Smooth muscle cell (in vitro differentiated cells): ENCODE measurements at regions not wholly inside any gene's neighbourhood (a gene's known extent, or its start where the extent isn't known, plus 50 kb on each side); places are given as distances from the start of the nearest gene placed in this dataset.
"Not testable (repeated sequence)": the region's sequence is repeated elsewhere in the genome, so short reads cannot be mapped to it uniquely, and the experiment has no call there.

ENCODE experiments used
- DNase-seq: peaks from one replicate; lab custom pipeline; 2025; ENCODE audit not compliant: unreplicated experiment; lab: John Stamatoyannopoulos, UW
- H2AFZ ChIP-seq: fragments of 200-600 bp; sonication (generic); 2 replicates; pipeline ENCODE4 v1.6.0; 2016; ENCODE audit warnings: antibody characterized with exemption, low read depth, mild to moderate bottlenecking
- H3F3A ChIP-seq: fragments of 200-600 bp; sonication (generic); 2 replicates; pipeline ENCODE4 v1.6.0; 2017; ENCODE audit warnings: antibody characterized with exemption, low read depth
- H3K27ac ChIP-seq: fragments of 200-600 bp; sonication (generic); 2 replicates; pipeline ENCODE4 v1.5.1; 2016; ENCODE audit warnings: low read depth, mild to moderate bottlenecking
- H3K27me3 ChIP-seq: fragments of 200-600 bp; sonication (generic); 2 replicates; pipeline ENCODE4 v1.6.1; 2016; ENCODE audit warnings: low read depth, mild to moderate bottlenecking
- H3K36me3 ChIP-seq: fragments of 200-600 bp; sonication (generic); 2 replicates; pipeline ENCODE4 v1.5.1; 2016; ENCODE audit warnings: low read depth
- H3K4me1 ChIP-seq: fragments of 200-600 bp; sonication (generic); 2 replicates; pipeline ENCODE4 v1.5.1; 2016; ENCODE audit warnings: low read depth
- H3K4me2 ChIP-seq: fragments of 200-600 bp; sonication (generic); 2 replicates; pipeline ENCODE4 v1.6.0; 2016; ENCODE audit warnings: mild to moderate bottlenecking
- H3K4me3 ChIP-seq: fragments of 200-600 bp; sonication (generic); 2 replicates; pipeline ENCODE4 v1.5.1; 2016; ENCODE audit warnings: mild to moderate bottlenecking
- H3K79me2 ChIP-seq: fragments of 200-600 bp; sonication (generic); 2 replicates; pipeline ENCODE4 v1.6.0; 2016; ENCODE audit warnings: low read depth, mild to moderate bottlenecking
- H3K9ac ChIP-seq: fragments of 200-600 bp; sonication (generic); 2 replicates; pipeline ENCODE4 v1.6.0; 2016; ENCODE audit warnings: low read depth
- H3K9me3 ChIP-seq: fragments of 200-600 bp; sonication (generic); replicated peaks from 2 replicates; pipeline ENCODE4 v1.5.1; 2016; ENCODE audit warnings: low read depth
- H4K20me1 ChIP-seq: fragments of 200-600 bp; sonication (generic); 2 replicates; pipeline ENCODE4 v1.6.0; 2016; ENCODE audit warnings: low read depth
- WGBS: methylation state at CpG from one replicate; pipeline ENCODE4 v1.1.7; 2016; ENCODE audit warnings: low lambda C conversion rate; 5-methylcytosine and 5-hydroxymethylcytosine counted together
- TF ChIP-seq, protein P1 (sequence below): fragments of 200-600 bp; sonication (generic); IDR thresholded peaks from 2 replicates; pipeline ENCODE4 v1.5.1; 2017; ENCODE audit warnings: borderline replicate concordance, mild to moderate bottlenecking, antibody characterized with exemption; ENCODE audit not compliant: insufficient read depth, poor library complexity, severe bottlenecking

- no peak overlapping the region for H2AFZ ChIP-seq
- H3K27me3 ChIP-seq, result no peaks in the 10 kb centered on the region
- peaks cover 54% of the 10 kb centered on the region for H3K9me3 ChIP-seq
- H3F3A ChIP-seq, result no peaks in the 10 kb centered on the region
- WGBS, result 51% methylated on average over 5 of the region's 5 CpGs
- no peak overlapping the region for H3K4me2 ChIP-seq
- H3K4me1 ChIP-seq, result no peaks in the 10 kb centered on the region
- H3K4me3 ChIP-seq, result no peak overlapping the region
- no peaks in the 10 kb centered on the region for H3K79me2 ChIP-seq
- DNase-seq, result no peak
- no peak overlapping the region for H3K9ac ChIP-seq
- H3K36me3 ChIP-seq, result peaks cover 4% of the 10 kb centered on the region
- H4K20me1 ChIP-seq, result no peaks in the 10 kb centered on the region
- TF ChIP-seq, protein P1, sequence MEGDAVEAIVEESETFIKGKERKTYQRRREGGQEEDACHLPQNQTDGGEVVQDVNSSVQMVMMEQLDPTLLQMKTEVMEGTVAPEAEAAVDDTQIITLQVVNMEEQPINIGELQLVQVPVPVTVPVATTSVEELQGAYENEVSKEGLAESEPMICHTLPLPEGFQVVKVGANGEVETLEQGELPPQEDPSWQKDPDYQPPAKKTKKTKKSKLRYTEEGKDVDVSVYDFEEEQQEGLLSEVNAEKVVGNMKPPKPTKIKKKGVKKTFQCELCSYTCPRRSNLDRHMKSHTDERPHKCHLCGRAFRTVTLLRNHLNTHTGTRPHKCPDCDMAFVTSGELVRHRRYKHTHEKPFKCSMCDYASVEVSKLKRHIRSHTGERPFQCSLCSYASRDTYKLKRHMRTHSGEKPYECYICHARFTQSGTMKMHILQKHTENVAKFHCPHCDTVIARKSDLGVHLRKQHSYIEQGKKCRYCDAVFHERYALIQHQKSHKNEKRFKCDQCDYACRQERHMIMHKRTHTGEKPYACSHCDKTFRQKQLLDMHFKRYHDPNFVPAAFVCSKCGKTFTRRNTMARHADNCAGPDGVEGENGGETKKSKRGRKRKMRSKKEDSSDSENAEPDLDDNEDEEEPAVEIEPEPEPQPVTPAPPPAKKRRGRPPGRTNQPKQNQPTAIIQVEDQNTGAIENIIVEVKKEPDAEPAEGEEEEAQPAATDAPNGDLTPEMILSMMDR, result no peak
- no peak overlapping the region for H3K27ac ChIP-seq
Measured at GRCh38 chr15:20643024-20643770, 101.6 kb upstream of the GOLGA6L6 start.

DNA sequence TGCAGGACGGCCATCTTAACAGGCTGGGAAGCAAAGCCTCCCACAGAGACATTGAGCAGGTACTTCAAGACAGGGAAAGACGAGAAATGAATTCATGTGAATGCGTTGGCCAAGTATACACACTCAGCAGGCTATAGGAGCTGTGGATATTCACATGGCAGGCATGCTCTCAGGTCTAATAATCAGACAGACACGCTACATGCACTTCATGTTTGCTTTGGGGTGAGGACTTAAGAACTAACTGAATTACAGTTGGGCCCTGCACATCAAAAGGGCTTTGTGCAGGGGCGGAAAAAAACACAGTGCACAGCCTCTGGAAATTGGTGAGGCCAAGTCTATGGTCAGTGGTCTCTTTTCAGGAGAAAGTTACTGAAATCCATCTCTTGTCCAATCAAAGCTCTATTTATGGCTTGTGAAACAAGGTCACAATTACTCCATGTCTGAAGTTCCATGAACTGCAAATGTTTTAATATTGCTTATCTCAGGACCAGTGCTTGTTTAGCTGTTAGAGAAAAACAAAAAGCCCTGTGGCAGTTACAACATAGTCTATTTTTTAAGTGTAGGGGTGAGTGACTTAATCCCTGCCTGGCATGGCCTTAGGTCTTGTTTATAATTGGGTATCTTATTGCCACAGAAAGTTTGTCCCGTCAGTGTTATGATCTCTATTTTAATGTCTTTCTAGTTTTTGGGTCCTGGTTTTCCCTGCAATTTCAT is 100.6 kb upstream of the GOLGA6L6 start:
- Histone ChIP-seq H3F3A (no peaks in the 10 kb centered on the region), H3K4me2 (no peak overlapping the region), H3K36me3 (peaks cover 4% of the 10 kb centered on the region), H3K4me1 (no peaks in the 10 kb centered on the region), H3K27me3 (no peaks in the 10 kb centered on the region), H3K79me2 (no peaks in the 10 kb centered on the region), H3K9me3 (peaks cover 44% of the 10 kb centered on the region), H3K9ac (no peak overlapping the region), H2AFZ (no peak overlapping the region), H3K4me3 (no peak overlapping the region), H4K20me1 (no peaks in the 10 kb centered on the region), H3K27ac (no peak overlapping the region)
- TF ChIP-seq, protein P1, result no peak
- no peak for DNase-seq
- 53% methylated on average over 6 of the region's 6 CpGs for WGBS

GRCh38 chr15:20640427-20640826 is 98.8 kb upstream of the GOLGA6L6 start:
- not testable (repeated sequence) for H3K9ac ChIP-seq, H3K4me3 ChIP-seq, DNase-seq, H3K27me3 ChIP-seq, H4K20me1 ChIP-seq, H3F3A ChIP-seq, H3K27ac ChIP-seq, H3K36me3 ChIP-seq, H3K4me1 ChIP-seq, H3K4me2 ChIP-seq, H3K79me2 ChIP-seq, H2AFZ ChIP-seq
- H3K9me3 ChIP-seq, result peaks cover 29% of the 10 kb centered on the region
- 20% methylated on average over 3 of the region's 5 CpGs for WGBS

GRCh38 chr15:20639224-20639623 is 97.6 kb upstream of the GOLGA6L6 start:
- H3K79me2 ChIP-seq, H3K4me2 ChIP-seq, H3K36me3 ChIP-seq, DNase-seq, H3K4me1 ChIP-seq, H3K9ac ChIP-seq, H3K27ac ChIP-seq, H3K4me3 ChIP-seq, H4K20me1 ChIP-seq, H2AFZ ChIP-seq, H3K27me3 ChIP-seq, H3F3A ChIP-seq: not testable (repeated sequence)
- 43% methylated on average over 4 of the region's 5 CpGs for WGBS
- H3K9me3 ChIP-seq, result peaks cover 17% of the 10 kb centered on the region

GRCh38 chr15:20637499-20637898 is 95.9 kb upstream of the GOLGA6L6 start:
- not testable (repeated sequence) for H3K4me1 ChIP-seq, H3K4me3 ChIP-seq, H3F3A ChIP-seq, H4K20me1 ChIP-seq, H3K79me2 ChIP-seq, H3K27me3 ChIP-seq, DNase-seq, H3K9ac ChIP-seq, H3K36me3 ChIP-seq, H2AFZ ChIP-seq, H3K27ac ChIP-seq, H3K9me3 ChIP-seq, H3K4me2 ChIP-seq
- WGBS, result 68% methylated on average over 2 of the region's 3 CpGs

DNA sequence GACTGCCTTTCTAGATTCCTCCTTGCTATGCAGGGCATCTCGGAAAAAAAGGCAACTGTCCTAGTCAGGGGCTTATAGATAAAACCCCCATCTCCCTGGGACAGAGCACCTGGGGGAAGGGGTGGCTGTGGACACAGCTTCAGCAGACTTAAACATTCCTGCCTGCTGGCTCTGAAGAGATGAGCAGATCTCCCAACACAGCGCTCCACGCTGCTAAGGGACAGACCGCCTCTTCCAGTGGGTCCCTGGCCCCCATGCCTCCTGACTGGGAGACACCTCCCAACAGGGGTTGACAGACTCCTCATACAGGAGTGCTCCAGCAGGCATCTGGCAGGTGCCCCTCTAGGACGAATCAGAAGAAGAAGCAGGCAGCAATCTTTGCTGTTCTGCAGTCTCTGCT is 87.9 kb upstream of the GOLGA6L6 start:
- not testable (repeated sequence) for H3K9ac ChIP-seq, H3K4me2 ChIP-seq, H2AFZ ChIP-seq, H3K79me2 ChIP-seq, H4K20me1 ChIP-seq, H3K36me3 ChIP-seq, H3K9me3 ChIP-seq, H3K4me1 ChIP-seq, H3K4me3 ChIP-seq, DNase-seq, H3K27ac ChIP-seq, H3F3A ChIP-seq, H3K27me3 ChIP-seq
- WGBS, result 69% methylated on average over 5 of the region's 5 CpGs

GRCh38 chr15:20628538-20628937 is 86.9 kb upstream of the GOLGA6L6 start:
- DNase-seq, H3K79me2 ChIP-seq, H3K4me3 ChIP-seq, H3F3A ChIP-seq, H3K4me2 ChIP-seq, H3K4me1 ChIP-seq, H3K27me3 ChIP-seq, H3K9ac ChIP-seq, H2AFZ ChIP-seq, H4K20me1 ChIP-seq, H3K27ac ChIP-seq, H3K36me3 ChIP-seq, H3K9me3 ChIP-seq: not testable (repeated sequence)
- WGBS, result 93% methylated on average over 8 of the region's 30 CpGs
